ENCODE measurements at regions not wholly inside any gene's neighbourhood (a gene's known extent, or its start where the extent isn't known, plus 50 kb on each side); places are given as distances from the start of the nearest gene placed in this dataset.
"Not testable (repeated sequence)": the region's sequence is repeated elsewhere in the genome, so short reads cannot be mapped to it uniquely, and the experiment has no call there.

GRCh38 chr12:91883811-91884210, 261.8 kb downstream of the BTG1 start:
- no peaks in the 10 kb centered on the region for H3K27me3 ChIP-seq (ENCODE audit: insufficient read depth, insufficient read length)

GRCh38 chr12:91882910-91883309, 262.7 kb downstream of the BTG1 start:
- Histone ChIP-seq H3K4me3 (ENCODE audit: insufficient read length, low read depth) (no peak overlapping the region), H3K27me3 (ENCODE audit: insufficient read depth, insufficient read length) (no peaks in the 10 kb centered on the region), H3K4me1 (ENCODE audit: insufficient read depth, insufficient read length) (no peaks in the 10 kb centered on the region), H3K9me3 (ENCODE audit: insufficient read depth, low read length) (no peaks in the 10 kb centered on the region), H3K36me3 (ENCODE audit: insufficient read depth, insufficient read length, low read length) (no peaks in the 10 kb centered on the region), H3K9ac (ENCODE audit: insufficient read length, low read depth) (no peak overlapping the region)
- TF ChIP-seq YY1 (IDR thresholded peaks at IDR 0.05; ENCODE audit: insufficient read depth, insufficient read length): no peak
- no peak for TF ChIP-seq ZNF274 (IDR thresholded peaks at IDR 0.05; ENCODE audit: low read depth, low read length)
- TF ChIP-seq SUZ12 (IDR thresholded peaks at IDR 0.05; ENCODE audit: extremely low read depth, insufficient read depth, insufficient read length): no peak
- no peak for DNase-seq (ENCODE audit: low read depth, low spot score)

More at GRCh38 chr12:91883811-91884210, 261.8 kb downstream of the BTG1 start:
- TF ChIP-seq SUZ12 (IDR thresholded peaks at IDR 0.05; ENCODE audit: extremely low read depth, insufficient read depth, insufficient read length) (no peak), YY1 (IDR thresholded peaks at IDR 0.05; ENCODE audit: insufficient read depth, insufficient read length) (no peak)
- no peak overlapping the region for H3K4me3 ChIP-seq (ENCODE audit: insufficient read length, low read depth)
- DNase-seq (ENCODE audit: low read depth, low spot score): no peak
- H3K9me3 ChIP-seq (ENCODE audit: insufficient read depth, low read length): no peaks in the 10 kb centered on the region
- no peak overlapping the region for H3K9ac ChIP-seq (ENCODE audit: insufficient read length, low read depth)
- no peaks in the 10 kb centered on the region for H3K36me3 ChIP-seq (ENCODE audit: insufficient read depth, insufficient read length, low read length)
- H3K4me1 ChIP-seq (ENCODE audit: insufficient read depth, insufficient read length): no peaks in the 10 kb centered on the region

GRCh38 chr12:91880528-91880927, 265.1 kb downstream of the BTG1 start:
- TF ChIP-seq YY1 (IDR thresholded peaks at IDR 0.05; ENCODE audit: insufficient read depth, insufficient read length) (no peak), ZNF274 (IDR thresholded peaks at IDR 0.05; ENCODE audit: low read depth, low read length) (no peak), SUZ12 (IDR thresholded peaks at IDR 0.05; ENCODE audit: extremely low read depth, insufficient read depth, insufficient read length) (no peak)
- H3K4me3 ChIP-seq (ENCODE audit: insufficient read length, low read depth): no peak overlapping the region
- DNase-seq (ENCODE audit: low read depth, low spot score): no peak
- no peaks in the 10 kb centered on the region for H3K9me3 ChIP-seq (ENCODE audit: insufficient read depth, low read length)
- H3K36me3 ChIP-seq (ENCODE audit: insufficient read depth, insufficient read length, low read length): no peaks in the 10 kb centered on the region
- no peaks in the 10 kb centered on the region for H3K4me1 ChIP-seq (ENCODE audit: insufficient read depth, insufficient read length)
- no peak overlapping the region for H3K9ac ChIP-seq (ENCODE audit: insufficient read length, low read depth)
- no peaks in the 10 kb centered on the region for H3K27me3 ChIP-seq (ENCODE audit: insufficient read depth, insufficient read length)

GRCh38 chr12:91877456-91878235, 268.0 kb downstream of the BTG1 start:
- TF ChIP-seq SUZ12 (IDR thresholded peaks at IDR 0.05; ENCODE audit: extremely low read depth, insufficient read depth, insufficient read length) (no peak), YY1 (IDR thresholded peaks at IDR 0.05; ENCODE audit: insufficient read depth, insufficient read length) (no peak), ZNF274 (IDR thresholded peaks at IDR 0.05; ENCODE audit: low read depth, low read length) (no peak)
- no peak for DNase-seq (ENCODE audit: low read depth, low spot score)
- no peaks in the 10 kb centered on the region for H3K9me3 ChIP-seq (ENCODE audit: insufficient read depth, low read length)
- no peaks in the 10 kb centered on the region for H3K27me3 ChIP-seq (ENCODE audit: insufficient read depth, insufficient read length)
- H3K36me3 ChIP-seq (ENCODE audit: insufficient read depth, insufficient read length, low read length): no peaks in the 10 kb centered on the region
- H3K9ac ChIP-seq (ENCODE audit: insufficient read length, low read depth): no peak overlapping the region
- H3K4me1 ChIP-seq (ENCODE audit: insufficient read depth, insufficient read length): no peaks in the 10 kb centered on the region
- no peak overlapping the region for H3K4me3 ChIP-seq (ENCODE audit: insufficient read length, low read depth)

GRCh38 chr12:91877022-91877421, 268.6 kb downstream of the BTG1 start:
- no peaks in the 10 kb centered on the region for H3K27me3 ChIP-seq (ENCODE audit: insufficient read depth, insufficient read length)
- no peaks in the 10 kb centered on the region for H3K9me3 ChIP-seq (ENCODE audit: insufficient read depth, low read length)
- H3K36me3 ChIP-seq (ENCODE audit: insufficient read depth, insufficient read length, low read length): no peaks in the 10 kb centered on the region
- H3K9ac ChIP-seq (ENCODE audit: insufficient read length, low read depth): no peak overlapping the region
- H3K4me3 ChIP-seq (ENCODE audit: insufficient read length, low read depth): no peak overlapping the region
- H3K4me1 ChIP-seq (ENCODE audit: insufficient read depth, insufficient read length): no peaks in the 10 kb centered on the region
- DNase-seq (ENCODE audit: low read depth, low spot score): no peak
- TF ChIP-seq SUZ12 (IDR thresholded peaks at IDR 0.05; ENCODE audit: extremely low read depth, insufficient read depth, insufficient read length) (no peak), YY1 (IDR thresholded peaks at IDR 0.05; ENCODE audit: insufficient read depth, insufficient read length) (no peak), ZNF274 (IDR thresholded peaks at IDR 0.05; ENCODE audit: low read depth, low read length) (no peak)

- not testable (repeated sequence) for DNase-seq (ENCODE audit: low read depth, low spot score)
These were observed 270.0 kb downstream of the BTG1 start for GRCh38 chr12:91875671-91876070.

GRCh38 chr12:91874086-91874865, 271.4 kb downstream of the BTG1 start:
- Histone ChIP-seq H3K9ac (ENCODE audit: insufficient read length, low read depth) (no peak overlapping the region), H3K27me3 (ENCODE audit: insufficient read depth, insufficient read length) (no peaks in the 10 kb centered on the region), H3K36me3 (ENCODE audit: insufficient read depth, insufficient read length, low read length) (no peaks in the 10 kb centered on the region), H3K4me1 (ENCODE audit: insufficient read depth, insufficient read length) (no peaks in the 10 kb centered on the region), H3K9me3 (ENCODE audit: insufficient read depth, low read length) (no peaks in the 10 kb centered on the region), H3K4me3 (ENCODE audit: insufficient read length, low read depth) (no peak overlapping the region)
- DNase-seq (ENCODE audit: low read depth, low spot score): no peak
- TF ChIP-seq YY1 (IDR thresholded peaks at IDR 0.05; ENCODE audit: insufficient read depth, insufficient read length) (no peak), SUZ12 (IDR thresholded peaks at IDR 0.05; ENCODE audit: extremely low read depth, insufficient read depth, insufficient read length) (no peak), ZNF274 (IDR thresholded peaks at IDR 0.05; ENCODE audit: low read depth, low read length) (no peak)

More at GRCh38 chr12:91875671-91876070, 270.0 kb downstream of the BTG1 start:
- not testable (repeated sequence) for H3K36me3 ChIP-seq (ENCODE audit: insufficient read depth, insufficient read length, low read length); H3K4me1 ChIP-seq (ENCODE audit: insufficient read depth, insufficient read length); H3K27me3 ChIP-seq (ENCODE audit: insufficient read depth, insufficient read length); H3K9me3 ChIP-seq (ENCODE audit: insufficient read depth, low read length); H3K4me3 ChIP-seq (ENCODE audit: insufficient read length, low read depth); H3K9ac ChIP-seq (ENCODE audit: insufficient read length, low read depth)
